Loucy (cell line): ENCODE measurements at regions not wholly inside any gene's neighbourhood (a gene's known extent, or its start where the extent isn't known, plus 50 kb on each side); places are given as distances from the start of the nearest gene placed in this dataset.

Experiments used
- H2AFZ ChIP-seq: fragments of 200-600 bp; sonication (generic); 2 replicates; pipeline ENCODE4 v1.6.0; 2016; ENCODE audit warnings: antibody characterized with exemption, mild to moderate bottlenecking, low read length, moderate library complexity
- H3F3A ChIP-seq: fragments of 200-600 bp; 2 replicates; pipeline ENCODE4 v1.6.0; 2016; ENCODE audit warnings: antibody characterized with exemption, low read depth, mild to moderate bottlenecking
- H3K27me3 ChIP-seq: fragments of 200-600 bp; sonication (generic); 2 replicates; pipeline ENCODE4 v1.6.1; 2014; ENCODE audit warnings: low read length, mild to moderate bottlenecking; ENCODE audit not compliant: insufficient read depth, poor library complexity, severe bottlenecking
- H3K36me3 ChIP-seq: fragments of 200-600 bp; sonication (generic); 2 replicates; pipeline ENCODE4 v1.6.1; 2016; ENCODE audit warnings: low read length; ENCODE audit not compliant: insufficient read depth
- H3K4me1 ChIP-seq: fragments of 200-600 bp; sonication (generic); 2 replicates; pipeline ENCODE4 v1.5.1; 2014; ENCODE audit warnings: low read length, mild to moderate bottlenecking; ENCODE audit not compliant: insufficient read depth, poor library complexity, severe bottlenecking
- H3K4me2 ChIP-seq: fragments of 200-600 bp; sonication (generic); 2 replicates; pipeline ENCODE4 v1.6.0; 2014; ENCODE audit warnings: antibody characterized with exemption, low read length, low read depth, mild to moderate bottlenecking; ENCODE audit not compliant: poor library complexity, severe bottlenecking
- H3K4me3 ChIP-seq: fragments of 200-600 bp; sonication (generic); 2 replicates; pipeline ENCODE4 v1.5.1; 2014; ENCODE audit warnings: low read length, mild to moderate bottlenecking, mixed read lengths; ENCODE audit not compliant: poor library complexity, severe bottlenecking
- H3K79me2 ChIP-seq: fragments of 200-600 bp; sonication (generic); 2 replicates; pipeline ENCODE4 v1.6.1; 2014; ENCODE audit warnings: low read length; ENCODE audit not compliant: insufficient read depth
- H3K9ac ChIP-seq: fragments of 200-600 bp; sonication (generic); 2 replicates; pipeline ENCODE4 v1.6.0; 2014; ENCODE audit warnings: mild to moderate bottlenecking, low read depth, low read length, moderate library complexity; ENCODE audit not compliant: poor library complexity, severe bottlenecking
- H3K9me2 ChIP-seq: fragments of 200-600 bp; sonication (generic); replicated peaks from 2 replicates; pipeline ENCODE4 v1.6.1; 2016; ENCODE audit warnings: low read depth, low read length, mixed read lengths
- H3K9me3 ChIP-seq: fragments of 200-600 bp; sonication (generic); 2 replicates; pipeline ENCODE4 v1.6.1; 2014; ENCODE audit warnings: mild to moderate bottlenecking, antibody characterized with exemption, low read length, low read depth; ENCODE audit not compliant: insufficient read depth
- H4K20me1 ChIP-seq: fragments of 200-600 bp; sonication (generic); 2 replicates; pipeline ENCODE4 v1.6.0; 2014; ENCODE audit warnings: antibody characterized with exemption, low read length, mild to moderate bottlenecking; ENCODE audit not compliant: insufficient read depth, poor library complexity, severe bottlenecking
- EZH2phosphoT487 ChIP-seq: fragments of 200-600 bp; IDR thresholded peaks from 2 replicates; pipeline ENCODE4 v1.6.1; 2018; ENCODE audit warnings: antibody characterized with exemption, mild to moderate bottlenecking, moderate library complexity, borderline replicate concordance
- TF ChIP-seq, protein P1 (sequence below): fragments of 200-600 bp; sonication (generic); conservative IDR thresholded peaks from 2 replicates; pipeline ENCODE4 v1.5.1; 2014; ENCODE audit warnings: mild to moderate bottlenecking, antibody characterized with exemption, low read length

- Histone ChIP-seq H3K9me2 (no peaks in the 10 kb centered on the region), H3K9me3 (no peaks in the 10 kb centered on the region), H3K79me2 (no peaks in the 10 kb centered on the region), H3K9ac (no peak overlapping the region), H3K36me3 (no peaks in the 10 kb centered on the region), H4K20me1 (no peaks in the 10 kb centered on the region), H3K4me2 (no peak overlapping the region), H3K27me3 (no peaks in the 10 kb centered on the region), H3K4me1 (peaks cover 4% of the 10 kb centered on the region), H2AFZ (no peak overlapping the region), H3F3A (no peaks in the 10 kb centered on the region), H3K4me3 (no peak overlapping the region)
- TF ChIP-seq EZH2phosphoT487 = no peak
- TF ChIP-seq, protein P1, sequence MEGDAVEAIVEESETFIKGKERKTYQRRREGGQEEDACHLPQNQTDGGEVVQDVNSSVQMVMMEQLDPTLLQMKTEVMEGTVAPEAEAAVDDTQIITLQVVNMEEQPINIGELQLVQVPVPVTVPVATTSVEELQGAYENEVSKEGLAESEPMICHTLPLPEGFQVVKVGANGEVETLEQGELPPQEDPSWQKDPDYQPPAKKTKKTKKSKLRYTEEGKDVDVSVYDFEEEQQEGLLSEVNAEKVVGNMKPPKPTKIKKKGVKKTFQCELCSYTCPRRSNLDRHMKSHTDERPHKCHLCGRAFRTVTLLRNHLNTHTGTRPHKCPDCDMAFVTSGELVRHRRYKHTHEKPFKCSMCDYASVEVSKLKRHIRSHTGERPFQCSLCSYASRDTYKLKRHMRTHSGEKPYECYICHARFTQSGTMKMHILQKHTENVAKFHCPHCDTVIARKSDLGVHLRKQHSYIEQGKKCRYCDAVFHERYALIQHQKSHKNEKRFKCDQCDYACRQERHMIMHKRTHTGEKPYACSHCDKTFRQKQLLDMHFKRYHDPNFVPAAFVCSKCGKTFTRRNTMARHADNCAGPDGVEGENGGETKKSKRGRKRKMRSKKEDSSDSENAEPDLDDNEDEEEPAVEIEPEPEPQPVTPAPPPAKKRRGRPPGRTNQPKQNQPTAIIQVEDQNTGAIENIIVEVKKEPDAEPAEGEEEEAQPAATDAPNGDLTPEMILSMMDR = no peak
These were observed 246.6 kb upstream of the SMARCA2 start for GRCh38 chr9:1768561-1768960.

- no peaks in the 10 kb centered on the region for H4K20me1 ChIP-seq
- H3K9me2 ChIP-seq = no peaks in the 10 kb centered on the region
- H3K4me3 ChIP-seq = no peak overlapping the region
- H3K9ac ChIP-seq = no peak overlapping the region
- H2AFZ ChIP-seq = no peak overlapping the region
- H3K9me3 ChIP-seq = no peaks in the 10 kb centered on the region
- H3K79me2 ChIP-seq = no peaks in the 10 kb centered on the region
- no peaks in the 10 kb centered on the region for H3K36me3 ChIP-seq
- peaks cover 4% of the 10 kb centered on the region for H3K4me1 ChIP-seq
- TF ChIP-seq, protein P1 = no peak
- no peak for TF ChIP-seq EZH2phosphoT487
- no peak overlapping the region for H3K4me2 ChIP-seq
- H3F3A ChIP-seq = no peaks in the 10 kb centered on the region
- H3K27me3 ChIP-seq = no peaks in the 10 kb centered on the region
These were observed 243.9 kb upstream of the SMARCA2 start for GRCh38 chr9:1771094-1771789.

GRCh38 chr9:1775230-1775629 is 239.9 kb upstream of the SMARCA2 start:
- H2AFZ ChIP-seq = no peak overlapping the region
- H3K9me2 ChIP-seq = no peaks in the 10 kb centered on the region
- H3K4me1 ChIP-seq = no peaks in the 10 kb centered on the region
- no peaks in the 10 kb centered on the region for H3F3A ChIP-seq
- no peaks in the 10 kb centered on the region for H4K20me1 ChIP-seq
- no peaks in the 10 kb centered on the region for H3K27me3 ChIP-seq
- H3K4me3 ChIP-seq = no peak overlapping the region
- H3K4me2 ChIP-seq = no peak overlapping the region
- no peaks in the 10 kb centered on the region for H3K36me3 ChIP-seq
- H3K9ac ChIP-seq = no peak overlapping the region
- H3K9me3 ChIP-seq = no peaks in the 10 kb centered on the region
- no peak for TF ChIP-seq EZH2phosphoT487
- TF ChIP-seq, protein P1 = no peak
- H3K79me2 ChIP-seq = no peaks in the 10 kb centered on the region
